Spleen (tissue), 7 donors: ENCODE measurements at regions not wholly inside any gene's neighbourhood (a gene's known extent, or its start where the extent isn't known, plus 50 kb on each side); places are given as distances from the start of the nearest gene placed in this dataset.

Source experiments
- CTCF ChIP-seq, 11 experiments: fragments of 200-600 bp in 7 of 11; fragments of 450-650 bp in 4 of 11; sonication (generic) in 4 of 11; IDR thresholded peaks in 8 of 11; conservative IDR thresholded peaks in 3 of 11; 1 replicate in 7 of 11; 2 replicates in 4 of 11; pipeline versions ENCODE4 v1.4.0 to v1.8.0; 2016 to 2021; ENCODE audit warnings: antibody characterized with exemption in 11 of 11, inconsistent platforms in 4 of 11, mild to moderate bottlenecking in 1 of 11
- POLR2AphosphoS5 ChIP-seq, 3 donors: sonication (generic); formaldehyde crosslinking; IDR thresholded peaks; one replicate each; pipeline ENCODE4 v1.5.1; 2017; ENCODE audit warnings: antibody characterized with exemption in 3 of 3
- donor health status: DM: no; HTN: no; CAD: no; lungs with moderate emphysema.
- donor health status: DM: no; HTN: no; CAD: no.
- donor health status: DM: no; HTN: no; CAD: no.

GRCh38 chr7:94303695-94304094 lies 91.0 kb upstream of the COL1A2 start:
- no peak for TF ChIP-seq POLR2AphosphoS5 (IDR thresholded peaks at IDR 0.05)
- TF ChIP-seq CTCF (IDR thresholded peaks at IDR 0.05 in 8 of 11, conservative IDR thresholded peaks at IDR 0.05 in 3 of 11) = no peak
